ENCODE measurements at regions not wholly inside any gene's neighbourhood (a gene's known extent, or its start where the extent isn't known, plus 50 kb on each side); places are given as distances from the start of the nearest gene placed in this dataset.

- in situ Hi-C loops (cut with MboI; ENCODE audit: low sequenced_read_pairs) = no loop called here
These were observed 1106.0 kb downstream of the BCL11B start for GRCh38 chr14:98165976-98166375.

GRCh38 chr14:98167275-98167674, 1104.7 kb downstream of the BCL11B start:
- in situ Hi-C loops (cut with MboI; ENCODE audit: low sequenced_read_pairs) = no loop called here

- in situ Hi-C loops (cut with MboI; ENCODE audit: low sequenced_read_pairs) = no loop called here
These were observed 1104.3 kb downstream of the BCL11B start for GRCh38 chr14:98167705-98168104.

GRCh38 chr14:98168211-98168985, 1103.6 kb downstream of the BCL11B start:
- in situ Hi-C loops (cut with MboI; ENCODE audit: low sequenced_read_pairs) = no loop called here

GRCh38 chr14:98169170-98169587, 1102.8 kb downstream of the BCL11B start:
- in situ Hi-C loops (cut with MboI; ENCODE audit: low sequenced_read_pairs) = no loop called here

GRCh38 chr14:98170575-98170974, 1101.4 kb downstream of the BCL11B start:
- in situ Hi-C loops (cut with MboI; ENCODE audit: low sequenced_read_pairs) = no loop called here

GRCh38 chr14:98171654-98172053, 1100.3 kb downstream of the BCL11B start:
- in situ Hi-C loops (cut with MboI; ENCODE audit: low sequenced_read_pairs) = no loop called here

GRCh38 chr14:98172243-98172778, 1099.7 kb downstream of the BCL11B start:
- in situ Hi-C loops (cut with MboI; ENCODE audit: low sequenced_read_pairs) = no loop called here

- in situ Hi-C loops (cut with MboI; ENCODE audit: low sequenced_read_pairs) = no loop called here
These were observed 1098.7 kb downstream of the BCL11B start for GRCh38 chr14:98173305-98173704.

- in situ Hi-C loops (cut with MboI; ENCODE audit: low sequenced_read_pairs) = no loop called here
These were observed 1098.0 kb downstream of the BCL11B start for GRCh38 chr14:98174041-98174440.

GRCh38 chr14:98175436-98175835, 1096.6 kb downstream of the BCL11B start:
- in situ Hi-C loops (cut with MboI; ENCODE audit: low sequenced_read_pairs) = no loop called here

- in situ Hi-C loops (cut with MboI; ENCODE audit: low sequenced_read_pairs) = no loop called here
These were observed 1096.1 kb downstream of the BCL11B start for GRCh38 chr14:98175881-98176280.

GRCh38 chr14:98176892-98177291, 1095.1 kb downstream of the BCL11B start:
- in situ Hi-C loops (cut with MboI; ENCODE audit: low sequenced_read_pairs) = no loop called here

GRCh38 chr14:98177551-98177950, 1094.4 kb downstream of the BCL11B start:
- in situ Hi-C loops (cut with MboI; ENCODE audit: low sequenced_read_pairs) = no loop called here

GRCh38 chr14:98181241-98181640, 1090.8 kb downstream of the BCL11B start:
- in situ Hi-C loops (cut with MboI; ENCODE audit: low sequenced_read_pairs) = no loop called here

- in situ Hi-C loops (cut with MboI; ENCODE audit: low sequenced_read_pairs) = no loop called here
These were observed 1090.2 kb downstream of the BCL11B start for GRCh38 chr14:98181768-98182167.

- in situ Hi-C loops (cut with MboI; ENCODE audit: low sequenced_read_pairs) = no loop called here
These were observed 1089.5 kb downstream of the BCL11B start for GRCh38 chr14:98182393-98183055.

- in situ Hi-C loops (cut with MboI; ENCODE audit: low sequenced_read_pairs) = no loop called here
These were observed 1088.4 kb downstream of the BCL11B start for GRCh38 chr14:98183556-98183955.

- in situ Hi-C loops (cut with MboI; ENCODE audit: low sequenced_read_pairs) = no loop called here
These were observed 1087.5 kb downstream of the BCL11B start for GRCh38 chr14:98184457-98184856.

GRCh38 chr14:98185036-98185435, 1087.0 kb downstream of the BCL11B start:
- in situ Hi-C loops (cut with MboI; ENCODE audit: low sequenced_read_pairs) = no loop called here

GRCh38 chr14:98186140-98186539, 1085.9 kb downstream of the BCL11B start:
- in situ Hi-C loops (cut with MboI; ENCODE audit: low sequenced_read_pairs) = no loop called here

- in situ Hi-C loops (cut with MboI; ENCODE audit: low sequenced_read_pairs) = no loop called here
These were observed 1084.7 kb downstream of the BCL11B start for GRCh38 chr14:98187281-98187680.

Measured in HL-60/S4 (cell line).